HepG2 (cell line): ENCODE measurements at regions not wholly inside any gene's neighbourhood (a gene's known extent, or its start where the extent isn't known, plus 50 kb on each side); places are given as distances from the start of the nearest gene placed in this dataset.

Source experiments
- ATAC-seq: fragments of 200-7000 bp; cut with Tn5 transposase; 3 replicates; pipeline ENCODE4 v1.9.1; 2020; ENCODE audit warnings: mild to moderate bottlenecking, moderate library complexity
- BruUV-seq: library from RNA; stranded (reverse); fragments of 400-500 nt; replicated peaks from 2 replicates; lab custom pipeline; 2021; lab: Mats Ljungman, UMichigan
- CTCF ChIA-PET: fragments of 300-600 bp; formaldehyde crosslinking; extraction: SDS; loops from one replicate; lab custom pipeline; 2021; ENCODE audit warnings: low total read pairs, inconsistent platforms, low intra/inter-chr PET ratio; lab: Yijun Ruan, JAX
- POLR2A ChIA-PET: fragments of 350-600 bp; sonication (Branson Sonifier 250); formaldehyde crosslinking; loops from one replicate; lab custom pipeline; 2020; ENCODE audit warnings: antibody characterized with exemption, inconsistent platforms; lab: Yijun Ruan, JAX
- DNase-seq: peaks from one replicate; pipeline ENCODE4 v3.0.0-alpha.2; 2015; ENCODE audit warnings: low spot score
- FAIRE-seq: peaks from 3 replicates; lab custom pipeline; 2011; peaks lifted over from hg19 to GRCh38; lab: Jason Lieb, UNC
- H2AFZ ChIP-seq: one replicate; pipeline ENCODE4 v1.6.1; 2011; ENCODE audit warnings: low read length, inconsistent platforms
- H3K27ac ChIP-seq: fragments of 300-600 bp; 3 replicates; pipeline ENCODE4 v1.8.0; 2011; ENCODE audit warnings: mixed run types, mild to moderate bottlenecking, mixed read lengths, low read length, inconsistent platforms; ENCODE audit not compliant: insufficient read depth; ENCODE audit errors: extremely low read length
- H3K27me3 ChIP-seq, 2 experiments: fragments of 200-600 bp in 1 of 2; 2 replicates in 1 of 2; 3 replicates in 1 of 2; pipeline versions ENCODE4 v1.6.0 to v1.8.0; 2011; ENCODE audit warnings: low read length in 2 of 2, mild to moderate bottlenecking in 2 of 2, moderate library complexity in 2 of 2, inconsistent platforms in 1 of 2; ENCODE audit not compliant: insufficient read depth in 2 of 2, control insufficient read depth in 1 of 2
- H3K36me3 ChIP-seq, 2 experiments: fragments of 200-600 bp in 1 of 2; replicated peaks in 1 of 2; 2 replicates in 1 of 2; 3 replicates in 1 of 2; pipeline versions ENCODE4 v1.5.1 to v1.8.0; 2011; ENCODE audit warnings: low read length in 2 of 2, inconsistent platforms in 1 of 2; ENCODE audit not compliant: insufficient read depth in 2 of 2, control insufficient read depth in 1 of 2
- H3K4me1 ChIP-seq: 2 replicates; pipeline ENCODE4 v1.5.1; 2012; ENCODE audit warnings: low read length, inconsistent platforms; ENCODE audit not compliant: insufficient read depth
- H3K4me2 ChIP-seq: 2 replicates; pipeline ENCODE4 v1.6.0; 2011; ENCODE audit warnings: low read depth, low read length, inconsistent platforms
- H3K4me3 ChIP-seq, 3 experiments: fragments of 200-600 bp in 1 of 3; sonication (generic), shearing (Covaris generic) in 1 of 3; replicated peaks in 1 of 3; 2 replicates each; pipeline ENCODE4 v1.5.1; 2011 to 2016; ENCODE audit warnings: low read length in 3 of 3, inconsistent platforms in 2 of 3, low read depth in 2 of 3, mild to moderate bottlenecking in 2 of 3, control low read depth in 1 of 3, mixed read lengths in 1 of 3; ENCODE audit not compliant: insufficient read depth in 1 of 3
- H3K79me2 ChIP-seq: one replicate; pipeline ENCODE4 v1.6.1; 2011; ENCODE audit warnings: low read length, inconsistent platforms; ENCODE audit not compliant: insufficient read depth
- H3K9ac ChIP-seq: 2 replicates; pipeline ENCODE4 v1.6.0; 2011; ENCODE audit warnings: mild to moderate bottlenecking, low read depth, low read length, inconsistent platforms; ENCODE audit not compliant: insufficient read depth
- H3K9me3 ChIP-seq: 2 replicates; pipeline ENCODE4 v1.5.1; 2012; ENCODE audit warnings: mild to moderate bottlenecking, low read length
- H4K20me1 ChIP-seq: 2 replicates; pipeline ENCODE4 v1.6.0; 2011; ENCODE audit warnings: inconsistent platforms, mild to moderate bottlenecking, low read length, moderate library complexity; ENCODE audit not compliant: insufficient read depth
- ELK4 ChIP-seq: sonication (generic); formaldehyde crosslinking; IDR thresholded peaks from 2 replicates; pipeline ENCODE4 v1.9.0; 2021; ENCODE audit warnings: missing genetic modification reagents, borderline replicate concordance
- FOXA3 ChIP-seq: IDR thresholded peaks from 2 replicates; pipeline ENCODE4 v1.6.1; 2016; ENCODE audit warnings: missing genetic modification reagents, missing compliant biosample characterization
- FOXM1 ChIP-seq: sonication (generic); formaldehyde crosslinking; IDR thresholded peaks from 2 replicates; pipeline ENCODE4 v1.5.0; 2020; ENCODE audit warnings: missing genetic modification reagents
- HMGXB4 ChIP-seq, 2 experiments: sonication (generic) in 1 of 2; formaldehyde crosslinking in 1 of 2; IDR thresholded peaks; 2 replicates each; pipeline versions ENCODE4 v1.4.0 to v1.6.1; 2018 to 2020; ENCODE audit warnings: missing genetic modification reagents in 2 of 2, borderline replicate concordance in 1 of 2, low read depth in 1 of 2, mild to moderate bottlenecking in 1 of 2, missing biosample characterization in 1 of 2
- KDM1A ChIP-seq: IDR thresholded peaks from 2 replicates; pipeline ENCODE4 v1.6.1; 2016; ENCODE audit warnings: missing compliant biosample characterization
- MIER2 ChIP-seq: IDR thresholded peaks from 2 replicates; pipeline ENCODE4 v1.6.1; 2016; ENCODE audit warnings: missing biosample characterization, missing genetic modification reagents
- MTF1 ChIP-seq: sonication (generic); formaldehyde crosslinking; IDR thresholded peaks from 2 replicates; pipeline ENCODE4 v1.5.0; 2020; ENCODE audit warnings: missing genetic modification reagents
- MXD4 ChIP-seq: IDR thresholded peaks from 2 replicates; pipeline ENCODE4 v1.6.1; 2016; ENCODE audit warnings: mild to moderate bottlenecking, missing biosample characterization, missing genetic modification reagents
- NFYB ChIP-seq: sonication (generic); formaldehyde crosslinking; IDR thresholded peaks from 2 replicates; pipeline ENCODE4 v1.4.0; 2020; ENCODE audit warnings: missing genetic modification reagents
- NFYC ChIP-seq: IDR thresholded peaks from 2 replicates; pipeline ENCODE4 v1.6.1; 2016; ENCODE audit warnings: missing genetic modification reagents, missing compliant biosample characterization
- REPIN1 ChIP-seq: sonication (generic); formaldehyde crosslinking; IDR thresholded peaks from 2 replicates; pipeline ENCODE4 v1.8.0; 2022; ENCODE audit warnings: missing genetic modification reagents, low read depth, mild to moderate bottlenecking, borderline replicate concordance
- SKI ChIP-seq: fragments of 450-650 bp; IDR thresholded peaks from one replicate; pipeline ENCODE4 v1.6.1; 2018; ENCODE audit warnings: mild to moderate bottlenecking; ENCODE audit not compliant: partially characterized antibody
- ZHX1 ChIP-seq: sonication (generic); formaldehyde crosslinking; IDR thresholded peaks from 2 replicates; pipeline ENCODE4 v1.8.1; 2022; ENCODE audit warnings: low read depth, mild to moderate bottlenecking, missing genetic modification reagents
- ZNF383 ChIP-seq: sonication (generic); formaldehyde crosslinking; IDR thresholded peaks from 2 replicates; pipeline ENCODE4 v1.4.0; 2020; ENCODE audit warnings: missing genetic modification reagents, mild to moderate bottlenecking, borderline replicate concordance
- ZNF430 ChIP-seq: sonication (generic); formaldehyde crosslinking; IDR thresholded peaks from 2 replicates; pipeline ENCODE4 v1.9.0; 2021; ENCODE audit warnings: mild to moderate bottlenecking, missing genetic modification reagents
- ZNF710 ChIP-seq: sonication (generic); formaldehyde crosslinking; IDR thresholded peaks from 2 replicates; pipeline ENCODE4 v1.5.0; 2020; ENCODE audit warnings: mild to moderate bottlenecking, missing genetic modification reagents, borderline replicate concordance
- ZNF782 ChIP-seq: sonication (generic); formaldehyde crosslinking; IDR thresholded peaks from 2 replicates; pipeline ENCODE4 v1.4.0; 2020; ENCODE audit warnings: missing genetic modification reagents, mild to moderate bottlenecking, borderline replicate concordance
- ZNF790 ChIP-seq: sonication (generic); formaldehyde crosslinking; IDR thresholded peaks from 2 replicates; pipeline ENCODE4 v1.8.0; 2022; ENCODE audit warnings: missing genetic modification reagents, mild to moderate bottlenecking, borderline replicate concordance
- WGBS: methylation state at CpG from one replicate; pipeline ENCODE4 v1.1.6; 2017; ENCODE audit warnings: low lambda C conversion rate; 5-methylcytosine and 5-hydroxymethylcytosine counted together
- in situ Hi-C: cut with HindIII; loops from 2 replicates; pipeline ENCODE4 v1.10.0; 2017; ENCODE audit warnings: low pct_unique_long_range_greater_than_20kb; ENCODE audit not compliant: extremely low pct_ligation_motif_present
- intact Hi-C: fragments of 100-400 bp; cut with micrococcal nuclease; formaldehyde crosslinking; loops from one replicate; pipeline ENCODE4 v1.10.0; 2022; ENCODE audit not compliant: unreplicated experiment

GRCh38 chr4:100721490-100721889 is 203.7 kb upstream of the EMCN start (continued):
- TF ChIP-seq ELK4 (no peak), NFYB (CRISPR knock-in tag) (no peak)

- H2AFZ ChIP-seq = no peak overlapping the region
- no TSS peak for BruUV-seq
- TF ChIP-seq SKI (no peak), REPIN1 (no peak), HMGXB4 (CRISPR knock-in tag; IDR thresholded peaks at IDR 0.05; ENCODE audit: borderline replicate concordance in 1 of 2, low read depth in 1 of 2) (no peak), FOXA3 (CRISPR knock-in tag) (no peak), MXD4 (CRISPR knock-in tag) (no peak), ZHX1 (no peak), ZNF782 (no peak), MIER2 (no peak), FOXM1 (CRISPR knock-in tag) (no peak), NFYC (CRISPR knock-in tag) (no peak), KDM1A (CRISPR knock-in tag) (no peak), ZNF430 (no peak), MTF1 (no peak), ZNF710 (no peak), ZNF790 (no peak), ZNF383 (CRISPR knock-in tag) (no peak)
Observed at GRCh38 chr4:100721077-100721476, 203.3 kb upstream of the EMCN start.

More at GRCh38 chr4:100721077-100721476, 203.3 kb upstream of the EMCN start:
- no peak overlapping the region for H3K27ac ChIP-seq
- in situ Hi-C loops = no loop called here
- no peaks in the 10 kb centered on the region for H3K27me3 ChIP-seq
- H3K36me3 ChIP-seq = no peaks in the 10 kb centered on the region
- WGBS = 0% methylated on average over 2 of the region's 2 CpGs
- intact Hi-C loops = no loop called here
- no peak for ATAC-seq
- no peak overlapping the region for H3K9ac ChIP-seq
- no peaks in the 10 kb centered on the region for H4K20me1 ChIP-seq
- no peaks in the 10 kb centered on the region for H3K79me2 ChIP-seq
- ChIA-PET CTCF (no interaction called here), POLR2A (no interaction called here)
- H3K9me3 ChIP-seq = no peaks in the 10 kb centered on the region
- no peak overlapping the region for H3K4me3 ChIP-seq
- H3K4me2 ChIP-seq = no peak overlapping the region
- H3K4me1 ChIP-seq = no peaks in the 10 kb centered on the region
- FAIRE-seq = no peak
- DNase-seq = no peak
